ENCODE measurements at regions not wholly inside any gene's neighbourhood (a gene's known extent, or its start where the extent isn't known, plus 50 kb on each side); places are given as distances from the start of the nearest gene placed in this dataset.

DNA sequence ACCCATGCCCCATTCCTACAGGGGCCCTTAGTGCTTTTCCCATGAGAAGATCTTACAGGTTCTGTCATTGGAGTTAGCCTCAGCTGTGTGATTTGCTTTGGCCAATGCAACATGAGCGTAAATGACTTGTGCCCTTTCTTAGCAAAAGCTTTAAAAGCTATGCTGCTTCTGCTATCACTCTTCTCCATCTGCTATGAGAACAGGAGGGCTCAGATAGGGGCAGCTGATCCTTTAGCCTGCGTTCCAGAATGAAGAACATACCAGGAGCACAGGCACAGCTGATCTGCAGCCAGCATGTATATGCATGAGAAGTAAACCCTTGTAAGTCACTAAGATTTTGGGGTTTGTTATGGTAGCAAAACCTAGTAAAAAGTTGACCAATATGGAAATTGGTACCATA, 218.2 kb downstream of the SH2D4B start:
- no peak for DNase-seq (ENCODE audit: low read depth)
- H3K4me3 ChIP-seq (ENCODE audit: low read depth, low read length): no peak overlapping the region
- TF ChIP-seq MYC (IDR thresholded peaks at IDR 0.05; ENCODE audit: low read depth, low read length): no peak
- no peak for TF ChIP-seq POLR2A (IDR thresholded peaks at IDR 0.05; ENCODE audit: extremely low read depth, insufficient read length)
- TF ChIP-seq, protein P1, sequence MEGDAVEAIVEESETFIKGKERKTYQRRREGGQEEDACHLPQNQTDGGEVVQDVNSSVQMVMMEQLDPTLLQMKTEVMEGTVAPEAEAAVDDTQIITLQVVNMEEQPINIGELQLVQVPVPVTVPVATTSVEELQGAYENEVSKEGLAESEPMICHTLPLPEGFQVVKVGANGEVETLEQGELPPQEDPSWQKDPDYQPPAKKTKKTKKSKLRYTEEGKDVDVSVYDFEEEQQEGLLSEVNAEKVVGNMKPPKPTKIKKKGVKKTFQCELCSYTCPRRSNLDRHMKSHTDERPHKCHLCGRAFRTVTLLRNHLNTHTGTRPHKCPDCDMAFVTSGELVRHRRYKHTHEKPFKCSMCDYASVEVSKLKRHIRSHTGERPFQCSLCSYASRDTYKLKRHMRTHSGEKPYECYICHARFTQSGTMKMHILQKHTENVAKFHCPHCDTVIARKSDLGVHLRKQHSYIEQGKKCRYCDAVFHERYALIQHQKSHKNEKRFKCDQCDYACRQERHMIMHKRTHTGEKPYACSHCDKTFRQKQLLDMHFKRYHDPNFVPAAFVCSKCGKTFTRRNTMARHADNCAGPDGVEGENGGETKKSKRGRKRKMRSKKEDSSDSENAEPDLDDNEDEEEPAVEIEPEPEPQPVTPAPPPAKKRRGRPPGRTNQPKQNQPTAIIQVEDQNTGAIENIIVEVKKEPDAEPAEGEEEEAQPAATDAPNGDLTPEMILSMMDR (IDR thresholded peaks at IDR 0.05; ENCODE audit: low read depth, low read length): no peak
- TF ChIP-seq, protein P2, sequence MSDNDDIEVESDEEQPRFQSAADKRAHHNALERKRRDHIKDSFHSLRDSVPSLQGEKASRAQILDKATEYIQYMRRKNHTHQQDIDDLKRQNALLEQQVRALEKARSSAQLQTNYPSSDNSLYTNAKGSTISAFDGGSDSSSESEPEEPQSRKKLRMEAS (IDR thresholded peaks at IDR 0.05; ENCODE audit: low read depth, low read length): no peak

DNA sequence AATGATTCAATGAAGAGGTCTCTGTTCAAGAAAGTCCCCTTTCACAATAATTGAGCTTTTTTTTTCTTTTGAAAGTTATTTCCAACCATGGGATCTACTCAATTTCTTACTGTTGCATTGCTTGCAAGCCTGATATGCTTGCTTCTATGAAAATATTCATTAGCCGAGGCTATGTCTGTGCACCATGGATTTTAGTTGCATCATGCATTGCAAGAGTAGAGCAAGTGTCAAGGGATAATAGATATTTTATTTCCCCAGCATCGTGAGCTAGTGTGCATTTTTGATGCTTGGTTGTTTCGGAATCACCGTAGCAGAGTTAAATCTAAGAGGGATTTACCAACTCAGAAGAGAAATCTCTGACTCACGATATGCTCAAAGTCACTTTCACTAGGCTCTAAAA, 222.0 kb downstream of the SH2D4B start:
- no peak for DNase-seq (ENCODE audit: low read depth)
- TF ChIP-seq POLR2A (IDR thresholded peaks at IDR 0.05; ENCODE audit: extremely low read depth, insufficient read length): no peak
- TF ChIP-seq MYC (IDR thresholded peaks at IDR 0.05; ENCODE audit: low read depth, low read length): no peak
- TF ChIP-seq, protein P1 (IDR thresholded peaks at IDR 0.05; ENCODE audit: low read depth, low read length): no peak
- TF ChIP-seq, protein P2 (IDR thresholded peaks at IDR 0.05; ENCODE audit: low read depth, low read length): no peak

DNA sequence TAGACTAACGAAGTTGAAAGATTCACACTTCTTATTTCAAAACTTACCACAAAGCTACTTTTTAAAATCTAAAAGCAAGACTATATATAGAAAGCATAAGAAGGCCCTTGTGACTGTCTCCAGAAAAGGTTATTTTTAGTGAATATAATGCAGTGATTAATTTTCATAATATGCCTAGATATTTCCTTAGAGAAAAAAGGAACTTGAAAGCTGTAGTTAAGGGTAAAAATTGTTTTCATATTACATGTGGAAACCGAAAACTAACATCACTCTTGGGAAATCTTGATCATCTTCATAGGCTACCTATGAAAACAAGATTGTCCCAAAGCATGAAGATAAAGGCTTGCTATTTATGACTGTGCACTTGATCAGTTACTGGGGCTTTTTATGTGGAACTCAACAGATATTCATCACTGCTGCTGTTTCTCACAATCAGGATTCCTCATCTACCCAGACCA, 223.2 kb downstream of the SH2D4B start:
- DNase-seq (ENCODE audit: low read depth): no peak
- TF ChIP-seq MYC (IDR thresholded peaks at IDR 0.05; ENCODE audit: low read depth, low read length) (no peak), POLR2A (IDR thresholded peaks at IDR 0.05; ENCODE audit: extremely low read depth, insufficient read length) (no peak)
- TF ChIP-seq, protein P1 (IDR thresholded peaks at IDR 0.05; ENCODE audit: low read depth, low read length): no peak
- TF ChIP-seq, protein P2 (IDR thresholded peaks at IDR 0.05; ENCODE audit: low read depth, low read length): no peak
- no peak overlapping the region for H3K4me3 ChIP-seq (ENCODE audit: low read depth, low read length)

More for the DNA sequence above, 222.0 kb downstream of the SH2D4B start:
- H3K4me3 ChIP-seq (ENCODE audit: low read depth, low read length): no peak overlapping the region

DNA sequence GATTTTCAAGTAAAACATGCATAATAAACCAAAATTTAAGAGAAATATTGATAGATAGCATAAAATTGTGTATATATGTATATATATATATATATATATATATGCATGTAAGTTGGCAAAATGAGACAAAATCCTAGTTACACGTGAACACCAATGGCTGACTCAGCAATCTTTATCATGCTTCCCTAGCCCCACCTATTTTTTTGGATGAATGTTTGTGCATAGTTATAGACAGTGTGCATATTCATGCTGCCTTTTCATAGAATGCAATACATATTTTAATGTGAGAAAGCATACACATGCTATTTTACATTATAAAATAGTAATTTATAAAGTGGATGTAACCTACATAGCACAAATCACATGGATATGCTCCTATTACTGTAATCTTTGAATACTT, 230.3 kb downstream of the SH2D4B start:
- H3K4me3 ChIP-seq (ENCODE audit: low read depth, low read length): no peak overlapping the region
- TF ChIP-seq MYC (IDR thresholded peaks at IDR 0.05; ENCODE audit: low read depth, low read length) (no peak), POLR2A (IDR thresholded peaks at IDR 0.05; ENCODE audit: extremely low read depth, insufficient read length) (no peak)
- DNase-seq (ENCODE audit: low read depth): no peak

DNA sequence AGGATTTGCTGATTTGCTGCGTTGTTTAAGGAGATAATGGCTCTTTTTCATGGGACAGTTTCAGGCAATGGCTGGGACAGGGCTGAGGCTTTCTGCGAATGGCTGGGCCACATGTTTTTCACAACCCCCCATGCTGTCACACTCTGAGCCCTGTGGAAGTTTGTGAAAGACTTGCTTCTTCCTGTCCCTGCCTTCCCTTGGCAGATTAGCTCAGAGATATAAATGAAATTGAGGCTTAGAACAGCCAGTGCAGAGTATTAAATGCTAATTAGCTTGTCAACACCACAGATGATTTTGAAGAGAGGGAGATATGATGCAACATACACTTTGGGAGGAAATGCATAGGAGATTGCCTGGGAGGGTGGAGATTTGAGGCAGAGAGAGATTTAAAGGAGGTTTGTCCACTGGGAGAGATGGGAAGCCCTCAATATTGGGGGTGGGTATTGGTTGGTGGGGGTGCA, 232.0 kb downstream of the SH2D4B start:
- no peak overlapping the region for H3K4me3 ChIP-seq (ENCODE audit: low read depth, low read length)
- TF ChIP-seq, protein P2 (IDR thresholded peaks at IDR 0.05; ENCODE audit: low read depth, low read length): no peak
- TF ChIP-seq, protein P1 (IDR thresholded peaks at IDR 0.05; ENCODE audit: low read depth, low read length): no peak
- no peak for TF ChIP-seq MYC (IDR thresholded peaks at IDR 0.05; ENCODE audit: low read depth, low read length)
- no peak for TF ChIP-seq POLR2A (IDR thresholded peaks at IDR 0.05; ENCODE audit: extremely low read depth, insufficient read length)
- DNase-seq (ENCODE audit: low read depth): no peak

DNA sequence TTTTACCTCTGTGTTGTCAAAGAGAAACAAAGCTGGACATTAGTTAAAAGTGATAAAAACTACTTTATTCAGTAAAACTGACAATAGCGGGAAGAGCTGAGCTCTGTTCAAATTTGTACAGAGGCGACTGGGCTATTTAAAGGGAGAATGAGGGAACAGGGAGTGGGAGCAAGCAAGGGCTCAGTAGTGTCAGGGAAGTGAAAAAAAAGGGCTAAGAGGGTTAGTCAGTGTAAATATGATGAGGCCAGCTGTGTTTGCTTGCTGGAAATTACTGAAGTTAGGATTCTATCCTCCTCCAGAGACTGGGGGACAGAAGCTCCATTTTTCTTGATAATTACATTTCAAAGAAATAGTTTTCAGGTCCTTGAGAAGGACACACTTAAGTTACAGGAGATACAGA, 232.5 kb downstream of the SH2D4B start:
- H3K4me3 ChIP-seq (ENCODE audit: low read depth, low read length): no peak overlapping the region
- no peak for TF ChIP-seq POLR2A (IDR thresholded peaks at IDR 0.05; ENCODE audit: extremely low read depth, insufficient read length)
- TF ChIP-seq, protein P2 (IDR thresholded peaks at IDR 0.05; ENCODE audit: low read depth, low read length): no peak
- DNase-seq (ENCODE audit: low read depth): no peak

DNA sequence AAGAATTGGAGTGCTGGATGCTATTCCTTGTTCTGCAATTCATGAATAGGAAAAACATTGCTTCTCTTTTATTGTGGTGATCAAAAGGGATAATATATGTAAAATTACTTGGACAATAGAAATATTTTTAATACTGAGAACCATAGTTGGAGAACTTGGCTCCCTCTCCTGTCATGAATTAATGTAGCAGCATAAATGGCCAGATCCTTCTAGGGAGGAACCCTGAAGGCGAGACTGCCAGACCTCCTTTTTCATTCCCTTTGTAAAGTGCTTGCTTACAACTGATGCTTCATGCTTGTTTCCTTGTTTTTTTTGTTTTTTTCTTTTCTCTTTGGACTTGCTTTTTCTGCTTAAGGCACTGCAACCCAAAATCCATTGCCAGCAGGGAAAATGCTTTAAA, 233.6 kb downstream of the SH2D4B start:
- TF ChIP-seq, protein P1 (IDR thresholded peaks at IDR 0.05; ENCODE audit: low read depth, low read length): no peak
- no peak for TF ChIP-seq POLR2A (IDR thresholded peaks at IDR 0.05; ENCODE audit: extremely low read depth, insufficient read length)
- TF ChIP-seq MYC (IDR thresholded peaks at IDR 0.05; ENCODE audit: low read depth, low read length): no peak
- TF ChIP-seq, protein P2 (IDR thresholded peaks at IDR 0.05; ENCODE audit: low read depth, low read length): no peak
- DNase-seq (ENCODE audit: low read depth): no peak

More for the DNA sequence above, 233.6 kb downstream of the SH2D4B start:
- H3K4me3 ChIP-seq (ENCODE audit: low read depth, low read length): no peak overlapping the region
